Astrocyte (in vitro differentiated cells and primary cell): ENCODE measurements at regions not wholly inside any gene's neighbourhood (a gene's known extent, or its start where the extent isn't known, plus 50 kb on each side); places are given as distances from the start of the nearest gene placed in this dataset.

Source experiments
- EZH2 ChIP-seq: IDR thresholded peaks from 2 replicates; pipeline ENCODE4 v1.6.1; 2012; ENCODE audit warnings: mild to moderate bottlenecking, low read length, inconsistent platforms; ENCODE audit not compliant: insufficient read depth
- TF ChIP-seq, protein P1 (sequence below): IDR thresholded peaks from 2 replicates; pipeline ENCODE4 v1.5.1; 2011; ENCODE audit warnings: low read depth, mild to moderate bottlenecking, inconsistent platforms, low read length, moderate library complexity; ENCODE audit not compliant: insufficient read depth

DNA sequence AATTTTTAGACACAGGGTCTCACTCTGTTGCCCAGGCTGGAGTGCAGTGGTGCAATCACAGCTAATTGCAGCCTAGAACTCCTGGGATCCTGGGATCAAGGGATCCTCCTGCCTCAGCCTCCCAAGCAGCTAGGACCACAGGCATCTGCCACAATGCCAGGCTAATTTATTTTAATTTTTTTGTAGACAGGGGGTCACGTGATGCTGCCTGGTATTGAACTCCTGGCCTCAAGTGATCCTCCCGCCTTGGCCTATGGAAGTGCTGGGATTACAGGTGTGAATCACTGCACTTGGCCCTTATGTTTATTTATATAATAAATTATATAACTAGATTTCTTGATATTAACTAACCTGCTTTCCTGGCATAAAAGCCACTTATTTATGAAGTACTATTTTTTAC lies 1081.7 kb upstream of the FANCL start:
- TF ChIP-seq, protein P1, sequence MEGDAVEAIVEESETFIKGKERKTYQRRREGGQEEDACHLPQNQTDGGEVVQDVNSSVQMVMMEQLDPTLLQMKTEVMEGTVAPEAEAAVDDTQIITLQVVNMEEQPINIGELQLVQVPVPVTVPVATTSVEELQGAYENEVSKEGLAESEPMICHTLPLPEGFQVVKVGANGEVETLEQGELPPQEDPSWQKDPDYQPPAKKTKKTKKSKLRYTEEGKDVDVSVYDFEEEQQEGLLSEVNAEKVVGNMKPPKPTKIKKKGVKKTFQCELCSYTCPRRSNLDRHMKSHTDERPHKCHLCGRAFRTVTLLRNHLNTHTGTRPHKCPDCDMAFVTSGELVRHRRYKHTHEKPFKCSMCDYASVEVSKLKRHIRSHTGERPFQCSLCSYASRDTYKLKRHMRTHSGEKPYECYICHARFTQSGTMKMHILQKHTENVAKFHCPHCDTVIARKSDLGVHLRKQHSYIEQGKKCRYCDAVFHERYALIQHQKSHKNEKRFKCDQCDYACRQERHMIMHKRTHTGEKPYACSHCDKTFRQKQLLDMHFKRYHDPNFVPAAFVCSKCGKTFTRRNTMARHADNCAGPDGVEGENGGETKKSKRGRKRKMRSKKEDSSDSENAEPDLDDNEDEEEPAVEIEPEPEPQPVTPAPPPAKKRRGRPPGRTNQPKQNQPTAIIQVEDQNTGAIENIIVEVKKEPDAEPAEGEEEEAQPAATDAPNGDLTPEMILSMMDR: no peak
- no peak for TF ChIP-seq EZH2
